ENCODE measurements at regions not wholly inside any gene's neighbourhood (a gene's known extent, or its start where the extent isn't known, plus 50 kb on each side); places are given as distances from the start of the nearest gene placed in this dataset.

DNA sequence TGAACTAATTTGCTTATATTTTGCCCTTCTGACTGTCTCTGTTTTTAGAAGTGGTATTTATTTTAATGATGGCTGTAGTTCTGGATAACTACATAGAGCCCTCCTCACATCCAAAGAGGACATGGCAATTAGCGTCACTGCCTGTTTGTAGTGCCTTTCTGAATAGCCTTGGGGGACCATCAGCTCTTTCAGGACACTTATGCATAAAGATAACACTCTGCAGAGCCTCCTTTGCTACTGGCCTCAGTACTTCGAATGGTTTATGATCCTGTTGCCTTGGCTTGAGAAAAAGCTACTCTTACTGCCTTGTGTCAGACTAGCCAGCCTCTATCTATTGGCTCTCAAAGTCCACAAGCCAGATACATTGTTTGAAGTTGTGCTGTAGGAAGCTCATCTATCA lies 105.4 kb upstream of the SPRED1 start:
- Histone ChIP-seq H3K9me3 (replicated peaks in 1 of 2; ENCODE audit: control insufficient read depth in 1 of 2, insufficient read depth in 1 of 2, low read length in 2 of 2) (peaks cover 4 to 19% of the 10 kb centered on the region in 2 donors), H4K20me1 (ENCODE audit: insufficient read depth, low read length) (no peaks in the 10 kb centered on the region), H3K36me3 (replicated peaks in 1 of 2; ENCODE audit: control insufficient read depth in 1 of 2, insufficient read depth in 2 of 2, low read length in 2 of 2) (no peaks in the 10 kb centered on the region), H3K27ac (ENCODE audit: low read depth in 1 of 2, low read length in 2 of 2) (no peak overlapping the region), H2AFZ (ENCODE audit: insufficient read depth, low read depth, low read length, poor library complexity, severe bottlenecking) (no peak overlapping the region), H3K79me2 (ENCODE audit: insufficient read depth, low read length) (no peaks in the 10 kb centered on the region), H3K4me1 (ENCODE audit: control insufficient read depth in 1 of 2, insufficient read depth in 2 of 2, low read length in 2 of 2) (no peaks in the 10 kb centered on the region), H3K9ac (ENCODE audit: insufficient read depth, low read length, poor library complexity, severe bottlenecking) (no peak overlapping the region), H3K4me3 (replicated peaks in 1 of 3; ENCODE audit: low read depth in 2 of 3, low read length in 3 of 3) (no peak overlapping the region), H3K27me3 (ENCODE audit: control insufficient read depth in 2 of 2, insufficient read depth in 2 of 2, low read length in 2 of 2) (no peaks in the 10 kb centered on the region), H3K4me2 (replicated peaks; ENCODE audit: extremely low read depth, low read length, poor library complexity, severe bottlenecking) (no peak overlapping the region)
- no peak overlapping the region for H3K27ac Mint-ChIP-seq
- no peaks in the 10 kb centered on the region for H3K36me3 Mint-ChIP-seq
- peaks cover 5% of the 10 kb centered on the region for H3K4me1 Mint-ChIP-seq
- H3K27me3 Mint-ChIP-seq (ENCODE audit: low read depth in 3 of 3) = peaks cover 4 to 6% (median 4%) of the 10 kb centered on the region in 3 donors
- no peak overlapping the region for H3K4me3 Mint-ChIP-seq
- intact Hi-C loops (cut with micrococcal nuclease) = no loop called here
- peaks cover 9 to 26% (median 23%) of the 10 kb centered on the region in 7 donors for H3K9me3 Mint-ChIP-seq
- TF ChIP-seq, protein P1, sequence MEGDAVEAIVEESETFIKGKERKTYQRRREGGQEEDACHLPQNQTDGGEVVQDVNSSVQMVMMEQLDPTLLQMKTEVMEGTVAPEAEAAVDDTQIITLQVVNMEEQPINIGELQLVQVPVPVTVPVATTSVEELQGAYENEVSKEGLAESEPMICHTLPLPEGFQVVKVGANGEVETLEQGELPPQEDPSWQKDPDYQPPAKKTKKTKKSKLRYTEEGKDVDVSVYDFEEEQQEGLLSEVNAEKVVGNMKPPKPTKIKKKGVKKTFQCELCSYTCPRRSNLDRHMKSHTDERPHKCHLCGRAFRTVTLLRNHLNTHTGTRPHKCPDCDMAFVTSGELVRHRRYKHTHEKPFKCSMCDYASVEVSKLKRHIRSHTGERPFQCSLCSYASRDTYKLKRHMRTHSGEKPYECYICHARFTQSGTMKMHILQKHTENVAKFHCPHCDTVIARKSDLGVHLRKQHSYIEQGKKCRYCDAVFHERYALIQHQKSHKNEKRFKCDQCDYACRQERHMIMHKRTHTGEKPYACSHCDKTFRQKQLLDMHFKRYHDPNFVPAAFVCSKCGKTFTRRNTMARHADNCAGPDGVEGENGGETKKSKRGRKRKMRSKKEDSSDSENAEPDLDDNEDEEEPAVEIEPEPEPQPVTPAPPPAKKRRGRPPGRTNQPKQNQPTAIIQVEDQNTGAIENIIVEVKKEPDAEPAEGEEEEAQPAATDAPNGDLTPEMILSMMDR (IDR thresholded peaks at IDR 0.05) = no peak
- no CpG with 5 or more reads among the region's 2 CpGs for WGBS (ENCODE audit: insufficient coverage)
- DNase-seq = no peak

DNA sequence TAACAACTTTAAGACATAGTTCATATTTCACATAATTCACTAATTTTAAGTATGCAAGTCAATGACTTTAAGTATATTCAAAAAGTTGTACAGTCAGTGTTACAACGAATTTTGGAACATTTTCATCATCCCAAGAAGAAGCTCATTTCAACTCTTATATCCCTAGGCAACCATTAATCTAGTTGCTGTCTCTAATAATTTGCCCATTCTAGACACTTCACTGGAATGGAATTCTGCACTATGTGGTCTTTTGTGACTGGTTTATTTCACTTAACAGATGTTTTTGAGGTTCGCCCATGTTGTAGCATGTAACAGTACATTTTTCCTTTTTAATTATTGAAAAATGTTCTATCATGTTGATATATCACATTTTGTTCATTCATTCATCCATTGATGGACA lies 104.2 kb upstream of the SPRED1 start:
- H3K9ac ChIP-seq (ENCODE audit: insufficient read depth, low read length, poor library complexity, severe bottlenecking) = no peak overlapping the region
- Mint-ChIP-seq H3K36me3 (no peaks in the 10 kb centered on the region), H3K27ac (no peak overlapping the region), H3K4me3 (no peak overlapping the region), H3K4me1 (peaks cover 5% of the 10 kb centered on the region), H3K9me3 (peaks cover 8 to 24% (median 21%) of the 10 kb centered on the region in 7 donors), H3K27me3 (ENCODE audit: low read depth in 3 of 3) (peaks cover 4 to 6% (median 4%) of the 10 kb centered on the region in 3 donors)
- WGBS (ENCODE audit: insufficient coverage) = no CpG with 5 or more reads among the region's 2 CpGs
- no peak overlapping the region for H2AFZ ChIP-seq (ENCODE audit: insufficient read depth, low read depth, low read length, poor library complexity, severe bottlenecking)
- H3K27me3 ChIP-seq (ENCODE audit: control insufficient read depth in 2 of 2, insufficient read depth in 2 of 2, low read length in 2 of 2) = no peaks in the 10 kb centered on the region
- H4K20me1 ChIP-seq (ENCODE audit: insufficient read depth, low read length) = no peaks in the 10 kb centered on the region
- no peak overlapping the region for H3K4me2 ChIP-seq (replicated peaks; ENCODE audit: extremely low read depth, low read length, poor library complexity, severe bottlenecking)
- no peak overlapping the region for H3K4me3 ChIP-seq (replicated peaks in 1 of 3; ENCODE audit: low read depth in 2 of 3, low read length in 3 of 3)
- H3K36me3 ChIP-seq (replicated peaks in 1 of 2; ENCODE audit: control insufficient read depth in 1 of 2, insufficient read depth in 2 of 2, low read length in 2 of 2) = no peaks in the 10 kb centered on the region
- DNase-seq = no peak
- H3K27ac ChIP-seq (ENCODE audit: low read depth in 1 of 2, low read length in 2 of 2) = no peak overlapping the region
- no peaks in the 10 kb centered on the region for H3K79me2 ChIP-seq (ENCODE audit: insufficient read depth, low read length)
- TF ChIP-seq, protein P1 (IDR thresholded peaks at IDR 0.05) = no peak
- peaks cover 4 to 19% of the 10 kb centered on the region in 2 donors for H3K9me3 ChIP-seq (replicated peaks in 1 of 2; ENCODE audit: control insufficient read depth in 1 of 2, insufficient read depth in 1 of 2, low read length in 2 of 2)
- intact Hi-C loops (cut with micrococcal nuclease) = no loop called here
- no peaks in the 10 kb centered on the region for H3K4me1 ChIP-seq (ENCODE audit: control insufficient read depth in 1 of 2, insufficient read depth in 2 of 2, low read length in 2 of 2)

Data from CD14-positive monocyte (primary cell).